ENCODE measurements at regions not wholly inside any gene's neighbourhood (a gene's known extent, or its start where the extent isn't known, plus 50 kb on each side); places are given as distances from the start of the nearest gene placed in this dataset.
"Not testable (repeated sequence)": the region's sequence is repeated elsewhere in the genome, so short reads cannot be mapped to it uniquely, and the experiment has no call there.

DNA sequence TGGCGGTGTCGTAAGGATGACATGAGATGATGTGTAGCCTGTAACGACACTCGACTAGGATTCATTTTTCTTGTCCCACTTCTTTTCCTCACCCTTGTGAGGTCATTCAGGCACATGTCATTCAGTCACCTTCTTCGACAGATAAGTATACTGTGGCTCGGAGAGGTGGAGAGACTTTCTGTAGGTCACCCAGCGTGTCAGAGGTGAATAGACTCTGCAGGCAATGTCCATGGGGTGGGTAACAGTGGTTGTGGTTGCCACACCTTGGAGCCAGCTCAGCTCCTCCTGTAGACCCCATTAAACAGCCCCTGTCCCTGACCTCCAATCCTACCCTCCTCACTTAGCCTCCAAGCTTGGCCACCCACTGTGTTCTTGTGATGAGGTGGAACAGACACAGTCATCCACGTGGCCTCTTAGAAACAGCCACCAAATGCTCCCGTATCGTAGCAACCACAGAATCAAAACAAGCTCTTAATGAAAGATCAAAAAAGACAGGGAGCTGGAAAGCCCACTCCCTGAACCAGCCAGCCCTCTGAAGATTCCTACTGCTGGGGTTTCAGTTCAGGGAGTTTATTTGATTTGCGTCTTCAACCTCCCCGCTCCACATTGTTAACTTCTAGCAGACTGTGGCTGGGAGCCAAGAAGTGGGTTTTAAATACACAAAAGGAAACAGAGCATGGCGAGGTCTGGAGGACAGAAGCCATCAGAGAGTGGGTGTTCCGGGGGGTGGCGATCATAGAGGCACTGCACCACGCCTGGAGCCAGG is 89.0 kb upstream of the GRK3 start:
- H3K27me3 ChIP-seq (ENCODE audit: control insufficient read depth, insufficient read depth, low read length), result no peaks in the 10 kb centered on the region
- H3K27ac ChIP-seq (ENCODE audit: low read length), result peak overlapping the region; percentile 73
- peaks cover 12% of the 10 kb centered on the region for H3K36me3 ChIP-seq (ENCODE audit: control insufficient read depth, insufficient read depth, low read length)
- H3K4me1 ChIP-seq (ENCODE audit: control insufficient read depth, insufficient read depth, low read length), result peaks cover 29% of the 10 kb centered on the region
- H3K9me3 ChIP-seq (replicated peaks; ENCODE audit: control insufficient read depth, low read depth, low read length), result peaks cover 11% of the 10 kb centered on the region
- DNase-seq, result peak; percentile 74
- H3K4me3 ChIP-seq (ENCODE audit: low read length), result no peak overlapping the region
- WGBS (ENCODE audit: insufficient coverage), result 42% methylated on average over 5 of the region's 16 CpGs

DNA sequence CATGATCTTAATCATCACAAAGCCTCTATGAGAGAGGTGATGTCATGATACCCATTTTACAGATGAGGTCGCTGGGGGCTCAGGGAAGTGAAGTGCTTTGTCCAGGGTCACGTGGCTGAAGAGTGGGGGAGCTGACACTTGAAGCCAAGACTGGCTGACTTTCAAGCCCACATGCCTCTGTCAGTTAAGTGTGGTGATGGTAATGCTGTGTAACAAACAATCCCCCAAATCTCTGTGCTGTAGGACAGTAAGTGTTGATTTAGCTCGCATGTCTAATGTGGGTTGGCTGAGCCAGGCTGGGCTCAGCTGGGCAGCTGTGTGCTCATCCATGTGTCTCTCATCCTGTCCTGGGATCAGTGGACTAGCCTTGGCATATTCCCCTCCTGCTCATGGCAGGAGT is 87.1 kb upstream of the GRK3 start:
- WGBS (ENCODE audit: insufficient coverage), result 92% methylated on average over 3 of the region's 3 CpGs
- no peaks in the 10 kb centered on the region for H3K27me3 ChIP-seq (ENCODE audit: control insufficient read depth, insufficient read depth, low read length)
- peak overlapping the region; percentile 83 for H3K27ac ChIP-seq (ENCODE audit: low read length)
- H3K9me3 ChIP-seq (replicated peaks; ENCODE audit: control insufficient read depth, low read depth, low read length), result peaks cover 11% of the 10 kb centered on the region
- no peak overlapping the region for H3K4me3 ChIP-seq (ENCODE audit: low read length)
- H3K36me3 ChIP-seq (ENCODE audit: control insufficient read depth, insufficient read depth, low read length), result peaks cover 12% of the 10 kb centered on the region
- no peak for DNase-seq
- peaks cover 29% of the 10 kb centered on the region for H3K4me1 ChIP-seq (ENCODE audit: control insufficient read depth, insufficient read depth, low read length)

DNA sequence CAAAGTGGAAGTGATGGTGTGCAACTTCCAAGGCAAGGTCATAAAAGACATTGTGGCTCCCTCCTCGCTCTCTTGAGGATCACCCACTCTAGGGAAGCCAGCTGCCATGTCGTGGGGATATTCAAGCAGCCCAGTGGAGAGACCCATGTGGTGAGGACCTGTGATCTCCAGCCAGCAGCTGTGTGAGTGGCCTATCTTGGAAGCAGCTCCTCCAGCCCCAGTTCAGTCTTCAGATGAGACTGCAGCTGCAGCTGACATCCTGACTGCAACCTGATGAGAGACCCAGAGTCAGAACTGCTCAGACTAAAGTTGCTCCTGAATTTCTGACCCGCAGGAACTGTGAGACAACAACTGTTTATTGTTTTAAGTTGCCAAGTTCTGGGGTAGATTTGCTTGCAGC is 86.4 kb upstream of the GRK3 start:
- DNase-seq, result no peak
- WGBS (ENCODE audit: insufficient coverage), result 48% methylated on average over 3 of the region's 3 CpGs
- H3K4me1 ChIP-seq (ENCODE audit: control insufficient read depth, insufficient read depth, low read length), result peaks cover 32% of the 10 kb centered on the region

DNA sequence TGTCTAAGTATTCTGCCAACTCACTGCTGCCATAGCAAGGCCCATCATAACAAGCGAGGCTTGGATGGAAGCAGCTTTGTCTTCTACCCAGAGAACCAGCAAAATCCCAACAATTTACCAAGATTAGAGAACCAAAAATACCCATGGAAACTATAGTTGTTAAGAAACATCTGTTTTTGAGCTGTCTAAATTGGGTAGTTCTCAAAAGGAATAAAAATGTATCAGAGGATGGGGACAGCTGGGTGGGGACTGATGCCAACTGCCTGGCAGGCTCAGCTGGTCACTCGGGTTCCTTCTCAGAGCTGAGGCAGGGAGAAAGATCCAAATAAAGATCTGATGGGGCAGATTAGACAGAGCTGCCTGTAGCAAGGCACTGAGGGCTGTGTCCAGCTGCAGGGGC is 85.9 kb upstream of the GRK3 start:
- Histone ChIP-seq H3K4me1 (ENCODE audit: control insufficient read depth, insufficient read depth, low read length) (peaks cover 34% of the 10 kb centered on the region), H3K36me3 (ENCODE audit: control insufficient read depth, insufficient read depth, low read length) (peaks cover 16% of the 10 kb centered on the region), H3K4me3 (ENCODE audit: low read length) (no peak overlapping the region), H3K27ac (ENCODE audit: low read length) (peak overlapping the region; percentile 83), H3K27me3 (ENCODE audit: control insufficient read depth, insufficient read depth, low read length) (no peaks in the 10 kb centered on the region), H3K9me3 (replicated peaks; ENCODE audit: control insufficient read depth, low read depth, low read length) (peaks cover 11% of the 10 kb centered on the region)
- WGBS (ENCODE audit: insufficient coverage), result 50% methylated on average over 1 of the region's 2 CpGs
- DNase-seq, result peak; percentile 79

More for the DNA sequence above, 86.4 kb upstream of the GRK3 start:
- Histone ChIP-seq H3K27me3 (ENCODE audit: control insufficient read depth, insufficient read depth, low read length) (no peaks in the 10 kb centered on the region), H3K27ac (ENCODE audit: low read length) (peak overlapping the region; percentile 83), H3K9me3 (replicated peaks; ENCODE audit: control insufficient read depth, low read depth, low read length) (peaks cover 11% of the 10 kb centered on the region), H3K4me3 (ENCODE audit: low read length) (no peak overlapping the region), H3K36me3 (ENCODE audit: control insufficient read depth, insufficient read depth, low read length) (peaks cover 15% of the 10 kb centered on the region)

DNA sequence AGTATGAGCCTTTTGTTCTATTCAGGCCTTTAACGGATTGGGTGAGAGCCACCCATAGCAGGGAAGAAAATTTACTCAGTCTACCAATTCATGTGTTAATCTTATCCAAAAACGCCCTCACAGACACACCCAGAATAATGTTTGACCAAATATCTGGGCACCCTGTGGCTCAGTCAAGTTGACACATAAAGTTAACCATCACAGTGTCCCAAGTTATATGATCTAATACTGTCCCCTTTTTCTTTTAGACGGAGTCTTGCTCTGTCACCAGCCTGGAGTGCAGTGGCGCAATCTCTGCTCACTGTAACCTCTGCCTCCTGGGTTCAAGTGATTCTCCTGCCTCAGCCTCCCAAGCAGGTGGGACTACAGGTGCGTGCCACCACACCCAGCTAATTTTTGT is 83.6 kb upstream of the GRK3 start:
- WGBS (ENCODE audit: insufficient coverage), result 89% methylated on average over 4 of the region's 5 CpGs
- peaks cover 40% of the 10 kb centered on the region for H3K36me3 ChIP-seq (ENCODE audit: control insufficient read depth, insufficient read depth, low read length)

DNA sequence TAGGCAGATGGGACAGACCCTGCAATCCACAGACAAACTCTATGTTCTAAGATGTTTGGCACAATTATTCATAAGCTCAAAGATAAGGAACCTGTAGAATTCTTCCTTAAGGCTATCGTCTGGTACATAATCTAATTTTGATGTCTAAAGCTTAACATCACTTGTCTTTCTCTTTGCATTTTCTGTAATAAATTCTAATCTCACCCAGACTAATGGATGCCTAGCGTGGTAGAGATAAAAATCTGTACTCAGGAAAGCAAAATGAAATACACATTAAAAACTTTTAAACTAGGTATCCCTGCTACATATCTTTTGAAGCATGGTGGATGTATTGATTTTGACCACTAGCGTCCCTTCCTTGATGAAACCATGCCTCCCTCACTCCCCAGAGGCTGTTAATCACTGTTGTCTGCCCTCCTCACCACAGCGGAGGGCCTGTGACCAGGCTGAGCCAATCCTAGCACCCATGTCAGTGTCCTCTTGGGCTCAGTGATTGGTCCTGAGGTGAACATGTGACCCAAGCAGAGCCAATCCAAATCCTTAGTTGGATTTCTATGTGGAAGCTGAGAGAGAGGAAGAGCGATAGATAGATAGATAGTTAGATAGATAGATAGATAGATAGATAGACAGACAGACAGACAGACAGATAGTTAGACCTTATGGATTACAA is 82.2 kb upstream of the GRK3 start:
- WGBS (ENCODE audit: insufficient coverage), result 100% methylated on average over 1 of the region's 5 CpGs
- no peak overlapping the region for H3K4me3 ChIP-seq (ENCODE audit: low read length)
- peaks cover 7% of the 10 kb centered on the region for H3K9me3 ChIP-seq (replicated peaks; ENCODE audit: control insufficient read depth, low read depth, low read length)
- no peak for DNase-seq
- no peak overlapping the region for H3K27ac ChIP-seq (ENCODE audit: low read length)
- H3K27me3 ChIP-seq (ENCODE audit: control insufficient read depth, insufficient read depth, low read length), result no peaks in the 10 kb centered on the region
- peaks cover 43% of the 10 kb centered on the region for H3K36me3 ChIP-seq (ENCODE audit: control insufficient read depth, insufficient read depth, low read length)
- peaks cover 18% of the 10 kb centered on the region for H3K4me1 ChIP-seq (ENCODE audit: control insufficient read depth, insufficient read depth, low read length)

More for the DNA sequence above, 83.6 kb upstream of the GRK3 start:
- H3K9me3 ChIP-seq (replicated peaks; ENCODE audit: control insufficient read depth, low read depth, low read length), result peaks cover 11% of the 10 kb centered on the region
- peaks cover 25% of the 10 kb centered on the region for H3K4me1 ChIP-seq (ENCODE audit: control insufficient read depth, insufficient read depth, low read length)
- DNase-seq; H3K27me3 ChIP-seq (ENCODE audit: control insufficient read depth, insufficient read depth, low read length); H3K4me3 ChIP-seq (ENCODE audit: low read length); H3K27ac ChIP-seq (ENCODE audit: low read length): not testable (repeated sequence)

DNA sequence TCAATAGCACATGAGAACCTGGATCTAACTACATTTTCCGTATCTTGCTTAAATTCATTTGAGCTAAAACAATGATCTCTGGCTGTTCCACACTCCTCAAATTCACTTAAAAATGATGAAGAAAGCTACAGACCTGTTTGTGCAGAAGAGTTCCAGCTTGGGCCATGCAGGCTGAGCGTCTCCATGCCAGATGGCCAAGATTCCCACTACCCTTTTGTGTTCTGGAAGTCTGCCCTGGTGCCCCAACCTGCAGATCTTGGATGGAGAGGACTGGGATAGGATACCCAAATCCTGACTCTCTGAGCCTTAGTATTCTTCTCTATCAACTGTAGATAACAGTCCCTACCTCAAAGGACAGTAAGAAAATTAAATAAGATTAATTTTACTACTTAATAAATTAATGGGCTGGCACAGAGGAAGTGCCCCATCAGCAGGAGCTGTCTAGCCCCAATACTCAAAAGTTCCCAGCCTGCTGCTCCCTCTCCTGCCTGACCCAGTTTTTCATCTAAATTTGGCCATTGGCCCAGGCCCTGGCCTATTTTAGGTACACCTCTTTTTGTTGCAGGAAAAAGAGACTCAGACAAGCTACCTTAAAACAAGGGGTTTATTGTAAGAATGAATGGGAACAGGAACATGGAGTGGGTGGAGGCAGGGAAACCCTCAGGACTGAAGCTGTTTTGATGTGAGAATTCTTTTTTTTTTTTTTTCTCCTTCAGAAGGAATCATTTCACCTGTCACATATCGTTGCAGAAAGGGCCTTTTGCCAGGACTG is 81.4 kb upstream of the GRK3 start:
- Histone ChIP-seq H3K36me3 (ENCODE audit: control insufficient read depth, insufficient read depth, low read length) (peaks cover 39% of the 10 kb centered on the region), H3K27ac (ENCODE audit: low read length) (no peak overlapping the region), H3K4me1 (ENCODE audit: control insufficient read depth, insufficient read depth, low read length) (peaks cover 18% of the 10 kb centered on the region), H3K4me3 (ENCODE audit: low read length) (no peak overlapping the region), H3K27me3 (ENCODE audit: control insufficient read depth, insufficient read depth, low read length) (no peaks in the 10 kb centered on the region), H3K9me3 (replicated peaks; ENCODE audit: control insufficient read depth, low read depth, low read length) (peaks cover under 1% of the 10 kb centered on the region)
- no peak for DNase-seq
- WGBS (ENCODE audit: insufficient coverage), result 88% methylated on average over 1 of the region's 3 CpGs

DNA sequence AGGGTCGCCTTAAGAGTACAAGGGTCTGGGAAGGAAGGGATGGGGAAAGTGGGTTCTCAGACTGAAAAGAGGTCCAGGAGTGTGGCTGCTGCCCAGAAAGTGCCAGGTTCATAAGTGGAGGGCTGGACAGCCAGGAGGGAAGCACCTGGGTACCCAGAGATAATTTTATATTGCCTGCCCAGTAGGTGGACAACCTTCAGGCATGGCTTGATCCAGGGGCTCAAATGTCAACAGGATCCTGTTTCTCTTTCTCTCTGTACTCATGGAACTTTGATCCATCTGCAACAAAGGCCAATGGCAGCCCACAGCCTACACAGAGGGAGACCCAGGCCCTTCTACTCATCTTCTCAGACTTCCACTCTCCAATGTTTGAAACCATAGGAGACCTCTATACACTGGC is 80.5 kb upstream of the GRK3 start:
- Histone ChIP-seq H3K36me3 (ENCODE audit: control insufficient read depth, insufficient read depth, low read length) (peaks cover 37% of the 10 kb centered on the region), H3K4me3 (ENCODE audit: low read length) (no peak overlapping the region)
- 83% methylated on average over 1 of the region's 1 CpG for WGBS (ENCODE audit: insufficient coverage)

DNA sequence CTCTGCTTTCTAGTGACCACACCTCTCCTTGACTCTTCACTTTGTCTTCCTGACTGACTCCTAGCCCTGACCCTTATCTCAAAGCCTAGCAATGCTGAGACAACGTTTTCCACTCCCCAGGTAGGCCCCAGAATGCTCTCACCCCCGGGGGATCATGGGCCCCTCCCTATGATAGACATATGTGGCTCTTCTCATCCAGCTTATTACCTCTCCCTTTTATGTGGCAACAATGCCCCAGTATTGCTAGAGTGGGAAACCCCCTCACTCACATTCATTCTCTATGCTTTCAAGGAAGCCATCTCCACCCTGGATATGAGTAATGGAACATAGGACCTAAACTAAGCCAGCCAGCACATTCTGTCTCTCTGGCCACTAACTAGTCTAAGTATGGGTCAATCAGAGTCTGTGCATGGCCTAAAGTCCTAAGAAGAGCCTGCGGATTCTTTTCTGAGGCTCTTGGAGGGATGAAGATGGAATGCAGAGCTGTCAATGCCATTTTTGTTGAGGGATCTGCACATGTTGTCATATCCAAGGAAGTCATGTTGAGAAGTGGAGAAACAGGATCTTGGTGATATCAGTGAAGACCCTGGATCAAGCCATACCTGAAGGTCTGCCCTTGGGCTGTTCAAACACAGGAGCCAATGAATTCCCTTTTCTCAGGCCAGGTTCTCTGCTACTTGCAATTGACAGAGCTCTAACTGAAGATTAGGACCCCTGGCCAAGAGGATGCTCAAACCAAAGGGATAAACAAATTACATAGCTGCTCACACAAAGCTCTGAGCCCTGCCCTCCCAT is 79.8 kb upstream of the GRK3 start:
- Histone ChIP-seq H3K9me3 (replicated peaks; ENCODE audit: control insufficient read depth, low read depth, low read length) (no peaks in the 10 kb centered on the region), H3K27ac (ENCODE audit: low read length) (no peak overlapping the region), H3K4me1 (ENCODE audit: control insufficient read depth, insufficient read depth, low read length) (peaks cover 13% of the 10 kb centered on the region), H3K4me3 (ENCODE audit: low read length) (no peak overlapping the region), H3K36me3 (ENCODE audit: control insufficient read depth, insufficient read depth, low read length) (peaks cover 35% of the 10 kb centered on the region), H3K27me3 (ENCODE audit: control insufficient read depth, insufficient read depth, low read length) (no peaks in the 10 kb centered on the region)
- WGBS (ENCODE audit: insufficient coverage), result 70% methylated on average over 2 of the region's 3 CpGs
- no peak for DNase-seq

More for the DNA sequence above, 80.5 kb upstream of the GRK3 start:
- H3K4me1 ChIP-seq (ENCODE audit: control insufficient read depth, insufficient read depth, low read length), result peaks cover 15% of the 10 kb centered on the region
- no peaks in the 10 kb centered on the region for H3K27me3 ChIP-seq (ENCODE audit: control insufficient read depth, insufficient read depth, low read length)
- DNase-seq, result no peak
- H3K27ac ChIP-seq (ENCODE audit: low read length), result no peak overlapping the region
- H3K9me3 ChIP-seq (replicated peaks; ENCODE audit: control insufficient read depth, low read depth, low read length), result no peaks in the 10 kb centered on the region
